GM18508 (cell line): ENCODE measurements at regions not wholly inside any gene's neighbourhood (a gene's known extent, or its start where the extent isn't known, plus 50 kb on each side); places are given as distances from the start of the nearest gene placed in this dataset.

Experiments used
- ATAC-seq: cut with Tn5 transposase; IDR thresholded peaks from one replicate; pipeline ENCODE4 v1.9.1; 2021; ENCODE audit warnings: moderate number of reproducible peaks; ENCODE audit not compliant: insufficient read depth, unreplicated experiment

GRCh38 chr17:73694491-73694890 lies 50.2 kb upstream of the SDK2 start:
- no peak for ATAC-seq

GRCh38 chr17:73695035-73695738 lies 50.9 kb upstream of the SDK2 start:
- no peak for ATAC-seq

- ATAC-seq, result no peak
These were observed 52.0 kb upstream of the SDK2 start for GRCh38 chr17:73696251-73696650.

GRCh38 chr17:73697872-73698271 lies 53.6 kb upstream of the SDK2 start:
- no peak for ATAC-seq

GRCh38 chr17:73698966-73699365 lies 54.7 kb upstream of the SDK2 start:
- ATAC-seq, result no peak

- ATAC-seq, result no peak
These were observed 57.5 kb upstream of the SDK2 start for GRCh38 chr17:73701701-73702100.

GRCh38 chr17:73703192-73703591 lies 58.9 kb upstream of the SDK2 start:
- ATAC-seq, result no peak

- no peak for ATAC-seq
These were observed 59.7 kb upstream of the SDK2 start for GRCh38 chr17:73703917-73704316.

- ATAC-seq, result no peak
These were observed 61.3 kb upstream of the SDK2 start for GRCh38 chr17:73705594-73705993.

- ATAC-seq, result no peak
These were observed 62.2 kb upstream of the SDK2 start for GRCh38 chr17:73706428-73706827.

GRCh38 chr17:73706858-73707257 lies 62.6 kb upstream of the SDK2 start:
- no peak for ATAC-seq

- no peak for ATAC-seq
These were observed 63.1 kb upstream of the SDK2 start for GRCh38 chr17:73707358-73707757.

- no peak for ATAC-seq
These were observed 65.9 kb upstream of the SDK2 start for GRCh38 chr17:73710095-73710592.

GRCh38 chr17:73711184-73711583 lies 66.9 kb upstream of the SDK2 start:
- peak; percentile 72 for ATAC-seq

- ATAC-seq, result no peak
These were observed 67.7 kb upstream of the SDK2 start for GRCh38 chr17:73711916-73712315.

- no peak for ATAC-seq
These were observed 68.9 kb upstream of the SDK2 start for GRCh38 chr17:73713136-73713535.

- ATAC-seq, result no peak
These were observed 71.5 kb upstream of the SDK2 start for GRCh38 chr17:73715769-73716168.

GRCh38 chr17:73717690-73718089 lies 73.4 kb upstream of the SDK2 start:
- ATAC-seq, result no peak

GRCh38 chr17:73718362-73718761 lies 74.1 kb upstream of the SDK2 start:
- ATAC-seq, result no peak

- ATAC-seq, result no peak
These were observed 74.7 kb upstream of the SDK2 start for GRCh38 chr17:73718912-73719311.

GRCh38 chr17:73719588-73720071 lies 75.4 kb upstream of the SDK2 start:
- ATAC-seq, result no peak

- ATAC-seq, result no peak
These were observed 76.1 kb upstream of the SDK2 start for GRCh38 chr17:73720187-73720834.
